CD4-positive, alpha-beta T cell (primary cell): ENCODE measurements at regions not wholly inside any gene's neighbourhood (a gene's known extent, or its start where the extent isn't known, plus 50 kb on each side); places are given as distances from the start of the nearest gene placed in this dataset.

Experiments used
- ATAC-seq: fragments of 200-7000 bp; cut with Tn5 transposase; one replicate; pipeline ENCODE4 v1.10.0; 2022; ENCODE audit warnings: mild to moderate bottlenecking; ENCODE audit not compliant: poor library complexity
- CTCF ChIA-PET: fragments of 350-600 bp; sonication (Branson Sonifier 250); formaldehyde crosslinking; loops from one replicate; lab custom pipeline; 2021; ENCODE audit warnings: antibody characterized with exemption, inconsistent platforms; lab: Charles Lee
- POLR2A ChIA-PET: fragments of 350-600 bp; sonication (Branson Sonifier 250); formaldehyde crosslinking; loops from one replicate; lab custom pipeline; 2021; ENCODE audit warnings: antibody characterized with exemption, inconsistent platforms; lab: Charles Lee
- DNase-seq, 14 experiments: peaks; one replicate each; pipeline ENCODE4 v3.0.0-alpha.2; 2013 to 2020; ENCODE audit warnings: mixed read lengths in 2 of 14
- H3K27ac ChIP-seq, 2 donors: one replicate each; pipeline versions ENCODE4 v1.5.1 to v1.7.0; 2013; ENCODE audit warnings: low read length in 2 of 2, low read depth in 1 of 2, mild to moderate bottlenecking in 1 of 2
- H3K27me3 ChIP-seq, 2 experiments: 1 replicate in 1 of 2; 2 replicates in 1 of 2; pipeline versions ENCODE4 v1.6.1 to v1.7.0; 2013; ENCODE audit warnings: low read length in 2 of 2, control low read depth in 1 of 2, mild to moderate bottlenecking in 1 of 2, moderate library complexity in 1 of 2; ENCODE audit not compliant: insufficient read depth in 2 of 2, control insufficient read depth in 1 of 2
- H3K36me3 ChIP-seq: one replicate; pipeline ENCODE4 v1.6.1; 2013; ENCODE audit warnings: low read length, control low read depth; ENCODE audit not compliant: insufficient read depth
- H3K4me1 ChIP-seq: one replicate; pipeline ENCODE4 v1.6.1; 2013; ENCODE audit warnings: low read length, control low read depth; ENCODE audit not compliant: insufficient read depth
- H3K4me3 ChIP-seq: one replicate; pipeline ENCODE4 v1.5.1; 2013; ENCODE audit warnings: mild to moderate bottlenecking, low read length, moderate library complexity
- H3K9me3 ChIP-seq, 2 experiments: 1 replicate in 1 of 2; 2 replicates in 1 of 2; pipeline versions ENCODE4 v1.6.1 to v1.7.0; 2013; ENCODE audit warnings: low read length in 2 of 2, mild to moderate bottlenecking in 2 of 2, control low read depth in 1 of 2, moderate library complexity in 1 of 2; ENCODE audit not compliant: control insufficient read depth in 1 of 2, insufficient read depth in 1 of 2
- H3K27ac Mint-ChIP-seq: one replicate; pipeline ENCODE4 v1.8.0; 2020; ENCODE audit warnings: mixed read lengths
- H3K27me3 Mint-ChIP-seq: one replicate; pipeline ENCODE4 v1.8.0; 2021; ENCODE audit warnings: mixed read lengths
- H3K36me3 Mint-ChIP-seq: one replicate; pipeline ENCODE4 v1.8.0; 2021; ENCODE audit warnings: low read depth, mixed read lengths
- H3K4me1 Mint-ChIP-seq: one replicate; pipeline ENCODE4 v1.8.0; 2021; ENCODE audit warnings: low read depth, mixed read lengths
- H3K4me3 Mint-ChIP-seq: one replicate; pipeline ENCODE4 v1.8.0; 2020; ENCODE audit warnings: mild to moderate bottlenecking, mixed read lengths
- H3K9me3 Mint-ChIP-seq: one replicate; pipeline ENCODE4 v1.8.0; 2020; ENCODE audit warnings: mixed read lengths
- intact Hi-C, 2 experiments: fragments of 100-400 bp; cut with DNase I in 1 of 2; cut with micrococcal nuclease in 1 of 2; formaldehyde crosslinking; loops; one replicate each; pipeline versions ENCODE4 v1.15.1 to v1.9.0; 2023 to 2025; cut with DNase I, micrococcal nuclease
- TF ChIP-seq, protein P1 (sequence below): fragments of 200-600 bp; IDR thresholded peaks from one replicate; pipeline ENCODE4 v1.8.0; 2022; ENCODE audit warnings: antibody characterized with exemption, mild to moderate bottlenecking

- no peaks in the 10 kb centered on the region for H3K36me3 Mint-ChIP-seq
- H3K9me3 Mint-ChIP-seq, result no peaks in the 10 kb centered on the region
- Histone ChIP-seq H3K36me3 (no peaks in the 10 kb centered on the region), H3K4me3 (no peak overlapping the region), H3K27me3 (peaks cover 9% of the 10 kb centered on the region in 2 experiments), H3K27ac (no peak overlapping the region), H3K4me1 (no peaks in the 10 kb centered on the region), H3K9me3 (peaks cover 0 to 9% of the 10 kb centered on the region in 2 experiments)
- no peak overlapping the region for H3K27ac Mint-ChIP-seq
- ChIA-PET POLR2A (no interaction called here), CTCF (no interaction called here)
- H3K4me3 Mint-ChIP-seq, result no peak overlapping the region
- H3K4me1 Mint-ChIP-seq, result no peaks in the 10 kb centered on the region
- H3K27me3 Mint-ChIP-seq, result peaks cover 32% of the 10 kb centered on the region
- DNase-seq (no peak), ATAC-seq (no peak)
- intact Hi-C loops, result loop anchor here in 1 of 2 experiments (1.0 to 5.0 kb wide), 2 partner anchors 614 to 667 kb away; partner anchors contain the start of gene PTPRU
- TF ChIP-seq, protein P1, sequence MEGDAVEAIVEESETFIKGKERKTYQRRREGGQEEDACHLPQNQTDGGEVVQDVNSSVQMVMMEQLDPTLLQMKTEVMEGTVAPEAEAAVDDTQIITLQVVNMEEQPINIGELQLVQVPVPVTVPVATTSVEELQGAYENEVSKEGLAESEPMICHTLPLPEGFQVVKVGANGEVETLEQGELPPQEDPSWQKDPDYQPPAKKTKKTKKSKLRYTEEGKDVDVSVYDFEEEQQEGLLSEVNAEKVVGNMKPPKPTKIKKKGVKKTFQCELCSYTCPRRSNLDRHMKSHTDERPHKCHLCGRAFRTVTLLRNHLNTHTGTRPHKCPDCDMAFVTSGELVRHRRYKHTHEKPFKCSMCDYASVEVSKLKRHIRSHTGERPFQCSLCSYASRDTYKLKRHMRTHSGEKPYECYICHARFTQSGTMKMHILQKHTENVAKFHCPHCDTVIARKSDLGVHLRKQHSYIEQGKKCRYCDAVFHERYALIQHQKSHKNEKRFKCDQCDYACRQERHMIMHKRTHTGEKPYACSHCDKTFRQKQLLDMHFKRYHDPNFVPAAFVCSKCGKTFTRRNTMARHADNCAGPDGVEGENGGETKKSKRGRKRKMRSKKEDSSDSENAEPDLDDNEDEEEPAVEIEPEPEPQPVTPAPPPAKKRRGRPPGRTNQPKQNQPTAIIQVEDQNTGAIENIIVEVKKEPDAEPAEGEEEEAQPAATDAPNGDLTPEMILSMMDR, result no peak
Measured at GRCh38 chr1:29849991-29850757, 613.9 kb downstream of the PTPRU start.

DNA sequence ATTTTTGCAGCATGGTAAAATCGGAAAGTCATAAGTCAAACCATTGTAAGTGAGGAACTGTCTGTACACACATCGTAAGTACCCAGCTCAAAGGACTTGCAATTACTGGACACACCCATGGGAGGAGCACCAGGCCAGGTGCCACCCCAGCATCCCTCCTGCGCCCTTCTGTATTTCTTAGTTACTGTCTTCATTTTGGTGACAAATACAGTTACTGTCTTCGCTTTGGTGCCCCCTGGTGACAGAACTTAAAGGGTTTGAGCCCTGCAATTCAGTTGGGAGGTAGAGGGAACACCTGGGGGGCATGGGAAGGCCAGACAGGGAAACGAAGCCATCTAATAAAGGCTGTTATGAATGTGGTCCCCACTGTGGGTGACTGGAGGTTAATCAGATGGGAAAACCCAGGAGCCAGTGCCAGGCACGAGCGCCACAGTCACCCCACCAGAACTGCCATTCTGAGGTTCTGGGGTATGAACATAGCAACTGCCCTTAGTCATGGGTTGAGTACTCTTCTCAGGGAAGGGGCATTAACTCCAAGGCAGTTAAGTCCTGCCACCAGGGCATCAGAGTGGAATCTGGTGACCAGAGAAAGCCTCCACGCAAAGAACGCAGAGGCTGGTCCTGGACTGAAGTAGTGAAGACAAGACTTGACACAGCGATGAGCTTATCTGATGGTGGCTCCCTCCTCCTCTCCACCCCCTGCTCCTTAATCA lies 612.9 kb downstream of the PTPRU start:
- H3K27me3 ChIP-seq, result peaks cover 9% of the 10 kb centered on the region in 2 experiments
- no peaks in the 10 kb centered on the region for H3K4me1 ChIP-seq
- Mint-ChIP-seq H3K9me3 (no peaks in the 10 kb centered on the region), H3K27me3 (peaks cover 22% of the 10 kb centered on the region), H3K36me3 (no peaks in the 10 kb centered on the region), H3K4me1 (no peaks in the 10 kb centered on the region), H3K4me3 (no peak overlapping the region), H3K27ac (no peak overlapping the region)
- POLR2A ChIA-PET, result no interaction called here
- no peaks in the 10 kb centered on the region for H3K36me3 ChIP-seq
- TF ChIP-seq, protein P1, result no peak
- CTCF ChIA-PET, result no interaction called here
- no peak for ATAC-seq
- intact Hi-C loops, result loop anchor here in 1 of 2 experiments (1.0 kb wide), 1 partner anchor 613 kb away; the partner anchor contains the start of gene PTPRU
- no peak overlapping the region for H3K27ac ChIP-seq
- DNase-seq, result peak in 11 of 14 experiments; percentile 2 to 58 (median 27)
- peaks cover 0 to 11% of the 10 kb centered on the region in 2 experiments for H3K9me3 ChIP-seq
- H3K4me3 ChIP-seq, result no peak overlapping the region

- DNase-seq (no peak), ATAC-seq (no peak)
- H3K36me3 ChIP-seq, result no peaks in the 10 kb centered on the region
- H3K36me3 Mint-ChIP-seq, result no peaks in the 10 kb centered on the region
- intact Hi-C loops, result no loop called here
- H3K4me3 ChIP-seq, result no peak overlapping the region
- peaks cover 22% of the 10 kb centered on the region for H3K27me3 Mint-ChIP-seq
- TF ChIP-seq, protein P1, result no peak
- no peak overlapping the region for H3K27ac Mint-ChIP-seq
- no peak overlapping the region for H3K27ac ChIP-seq
- H3K4me3 Mint-ChIP-seq, result no peak overlapping the region
- peaks cover 7% of the 10 kb centered on the region for H3K9me3 Mint-ChIP-seq
- H3K27me3 ChIP-seq, result peaks cover 5 to 9% of the 10 kb centered on the region in 2 experiments
- no peaks in the 10 kb centered on the region for H3K4me1 ChIP-seq
- CTCF ChIA-PET, result no interaction called here
- H3K9me3 ChIP-seq, result peaks cover 7 to 13% of the 10 kb centered on the region in 2 experiments
- no peaks in the 10 kb centered on the region for H3K4me1 Mint-ChIP-seq
- POLR2A ChIA-PET, result no interaction called here
Measured at GRCh38 chr1:29845910-29846309, 609.6 kb downstream of the PTPRU start.
